Calu3 (cell line): ENCODE measurements at regions not wholly inside any gene's neighbourhood (a gene's known extent, or its start where the extent isn't known, plus 50 kb on each side); places are given as distances from the start of the nearest gene placed in this dataset.

Experiments
- BruUV-seq: library from RNA; stranded (reverse); fragments of 400-500 nt; replicated peaks from 2 replicates; lab custom pipeline; 2021; lab: Mats Ljungman, UMichigan
- CTCF ChIA-PET: fragments of 300-600 bp; sonication (Branson Sonifier 250); formaldehyde crosslinking; loops from one replicate; lab custom pipeline; 2022; ENCODE audit warnings: antibody characterized with exemption; lab: Charles Lee
- DNase-seq: peaks from one replicate; pipeline ENCODE4 v3.0.0; 2022
- H3K27ac Mint-ChIP-seq: one replicate; pipeline ENCODE4 v1.8.0; 2022; ENCODE audit warnings: mixed read lengths; ENCODE audit not compliant: unreplicated experiment
- H3K27me3 Mint-ChIP-seq: one replicate; pipeline ENCODE4 v1.8.0; 2022; ENCODE audit warnings: mixed read lengths; ENCODE audit not compliant: unreplicated experiment
- H3K36me3 Mint-ChIP-seq: one replicate; pipeline ENCODE4 v1.8.0; 2022; ENCODE audit warnings: mild to moderate bottlenecking, moderate library complexity, mixed read lengths; ENCODE audit not compliant: insufficient read depth, unreplicated experiment
- H3K4me1 Mint-ChIP-seq: one replicate; pipeline ENCODE4 v1.8.0; 2022; ENCODE audit warnings: mild to moderate bottlenecking, low read depth, mixed read lengths; ENCODE audit not compliant: unreplicated experiment
- H3K4me3 Mint-ChIP-seq: one replicate; pipeline ENCODE4 v1.8.0; 2022; ENCODE audit warnings: mild to moderate bottlenecking, low read depth, moderate library complexity, mixed read lengths; ENCODE audit not compliant: unreplicated experiment
- H3K9me3 Mint-ChIP-seq: one replicate; pipeline ENCODE4 v1.8.0; 2022; ENCODE audit warnings: low read depth, mixed read lengths; ENCODE audit not compliant: unreplicated experiment
- CTCF ChIP-seq: fragments of 200-600 bp; IDR thresholded peaks from one replicate; pipeline ENCODE4 v1.8.0; 2022; ENCODE audit warnings: antibody characterized with exemption; ENCODE audit not compliant: unreplicated experiment
- intact Hi-C: fragments of 100-400 bp; cut with micrococcal nuclease; formaldehyde crosslinking; loops from one replicate; pipeline ENCODE4 v1.10.0; 2022; ENCODE audit not compliant: unreplicated experiment

GRCh38 chr6:76221525-76221924 is 149.1 kb upstream of the IMPG1 start:
- Mint-ChIP-seq H3K36me3 (no peaks in the 10 kb centered on the region), H3K27me3 (no peaks in the 10 kb centered on the region), H3K4me3 (no peak overlapping the region), H3K9me3 (no peaks in the 10 kb centered on the region), H3K27ac (no peak overlapping the region), H3K4me1 (no peaks in the 10 kb centered on the region)
- DNase-seq, result no peak
- no TSS peak for BruUV-seq
- intact Hi-C loops, result no loop called here
- CTCF ChIA-PET, result interaction anchor here (0.5 kb wide), 1 partner anchor 676 kb away, joined by 3 read pairs; no protein-coding TSS in a partner anchor
- no peak for TF ChIP-seq CTCF

DNA sequence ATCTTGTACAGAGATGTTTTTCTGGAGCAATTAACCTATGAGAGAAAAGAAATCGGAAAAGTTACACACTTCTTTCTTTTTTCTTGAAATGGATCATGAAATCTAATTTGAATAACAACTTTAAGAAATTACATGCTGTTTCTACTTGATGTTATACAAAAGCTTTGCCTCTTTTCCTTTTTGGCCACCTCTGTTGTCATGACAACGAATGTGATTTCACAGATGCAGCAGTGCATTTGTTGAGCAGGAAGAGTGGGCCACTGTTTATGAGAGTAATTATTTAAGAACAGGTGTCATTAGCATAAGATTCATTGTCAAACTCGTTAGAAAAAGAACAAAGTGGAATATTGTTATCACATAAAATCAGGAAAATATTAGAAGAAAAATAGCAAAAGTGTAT is 148.3 kb upstream of the IMPG1 start:
- CTCF ChIA-PET, result interaction anchor here (0.5 kb wide), 1 partner anchor 675 kb away, joined by 3 read pairs; no protein-coding TSS in a partner anchor
- TF ChIP-seq CTCF, result no peak
- no peak overlapping the region for H3K27ac Mint-ChIP-seq
- DNase-seq, result no peak
- no peaks in the 10 kb centered on the region for H3K9me3 Mint-ChIP-seq
- intact Hi-C loops, result no loop called here
- no peaks in the 10 kb centered on the region for H3K4me1 Mint-ChIP-seq
- H3K27me3 Mint-ChIP-seq, result no peaks in the 10 kb centered on the region
- no TSS peak for BruUV-seq
- H3K36me3 Mint-ChIP-seq, result no peaks in the 10 kb centered on the region
- H3K4me3 Mint-ChIP-seq, result no peak overlapping the region

- TF ChIP-seq CTCF, result no peak
These were observed 145.1 kb upstream of the IMPG1 start for GRCh38 chr6:76217606-76218005.

DNA sequence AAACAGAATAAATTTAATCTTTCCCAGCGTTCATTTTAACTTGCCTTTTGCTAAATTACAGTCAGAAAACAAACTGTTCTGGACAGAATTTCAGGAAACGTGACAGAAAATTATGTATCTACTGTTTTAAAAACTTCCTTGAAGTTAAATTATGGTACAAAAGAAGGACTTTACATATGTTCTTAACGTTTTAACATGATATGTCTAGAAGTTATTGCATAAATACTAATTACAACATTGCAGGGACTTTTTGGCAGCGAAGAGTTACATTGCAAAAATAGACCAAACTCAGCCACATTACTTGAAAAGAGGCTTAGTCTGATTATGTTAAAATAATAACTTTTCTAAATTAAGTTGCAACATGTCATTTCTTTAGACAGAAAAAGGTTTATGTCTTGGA is 142.1 kb upstream of the IMPG1 start:
- Mint-ChIP-seq H3K9me3 (no peaks in the 10 kb centered on the region), H3K27me3 (peaks cover 7% of the 10 kb centered on the region), H3K36me3 (no peaks in the 10 kb centered on the region), H3K4me3 (no peak overlapping the region), H3K27ac (no peak overlapping the region), H3K4me1 (no peaks in the 10 kb centered on the region)
- BruUV-seq, result no TSS peak
- intact Hi-C loops, result no loop called here
- CTCF ChIA-PET, result no interaction called here
- DNase-seq, result no peak
- no peak for TF ChIP-seq CTCF

More at GRCh38 chr6:76217606-76218005, 145.1 kb upstream of the IMPG1 start:
- Mint-ChIP-seq H3K27me3 (no peaks in the 10 kb centered on the region), H3K4me3 (no peak overlapping the region), H3K36me3 (no peaks in the 10 kb centered on the region), H3K9me3 (no peaks in the 10 kb centered on the region), H3K27ac (no peak overlapping the region), H3K4me1 (no peaks in the 10 kb centered on the region)
- intact Hi-C loops, result no loop called here
- DNase-seq, result no peak
- BruUV-seq, result no TSS peak
- CTCF ChIA-PET, result no interaction called here
